ENCODE measurements at regions not wholly inside any gene's neighbourhood (a gene's known extent, or its start where the extent isn't known, plus 50 kb on each side); places are given as distances from the start of the nearest gene placed in this dataset.

DNA sequence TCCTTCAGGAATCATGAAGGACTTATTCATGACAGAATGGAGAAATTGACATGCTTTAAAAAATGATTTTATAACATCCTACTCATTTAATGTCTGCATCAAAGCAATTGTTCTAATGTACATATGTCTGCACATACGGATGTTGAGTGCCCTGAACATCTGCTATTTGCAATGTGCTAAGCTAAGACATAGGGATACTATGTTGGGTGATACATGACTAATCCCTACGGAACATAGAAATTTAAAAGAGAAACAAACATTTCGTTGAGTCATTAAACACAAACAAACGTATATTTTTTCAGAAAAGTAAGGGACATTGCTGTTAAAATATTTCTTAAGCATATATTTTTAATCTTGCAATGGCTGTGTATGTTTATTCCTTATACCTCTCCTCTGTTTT lies 686.5 kb upstream of the ADAMTS16 start:
- TF ChIP-seq, protein P1, sequence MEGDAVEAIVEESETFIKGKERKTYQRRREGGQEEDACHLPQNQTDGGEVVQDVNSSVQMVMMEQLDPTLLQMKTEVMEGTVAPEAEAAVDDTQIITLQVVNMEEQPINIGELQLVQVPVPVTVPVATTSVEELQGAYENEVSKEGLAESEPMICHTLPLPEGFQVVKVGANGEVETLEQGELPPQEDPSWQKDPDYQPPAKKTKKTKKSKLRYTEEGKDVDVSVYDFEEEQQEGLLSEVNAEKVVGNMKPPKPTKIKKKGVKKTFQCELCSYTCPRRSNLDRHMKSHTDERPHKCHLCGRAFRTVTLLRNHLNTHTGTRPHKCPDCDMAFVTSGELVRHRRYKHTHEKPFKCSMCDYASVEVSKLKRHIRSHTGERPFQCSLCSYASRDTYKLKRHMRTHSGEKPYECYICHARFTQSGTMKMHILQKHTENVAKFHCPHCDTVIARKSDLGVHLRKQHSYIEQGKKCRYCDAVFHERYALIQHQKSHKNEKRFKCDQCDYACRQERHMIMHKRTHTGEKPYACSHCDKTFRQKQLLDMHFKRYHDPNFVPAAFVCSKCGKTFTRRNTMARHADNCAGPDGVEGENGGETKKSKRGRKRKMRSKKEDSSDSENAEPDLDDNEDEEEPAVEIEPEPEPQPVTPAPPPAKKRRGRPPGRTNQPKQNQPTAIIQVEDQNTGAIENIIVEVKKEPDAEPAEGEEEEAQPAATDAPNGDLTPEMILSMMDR (IDR thresholded peaks at IDR 0.05): no peak
- TF ChIP-seq EP300 (IDR thresholded peaks at IDR 0.05): no peak
- TF ChIP-seq POLR2A (IDR thresholded peaks at IDR 0.05; ENCODE audit: low read depth): no peak
